CD14-positive monocyte (primary cell): ENCODE measurements at regions not wholly inside any gene's neighbourhood (a gene's known extent, or its start where the extent isn't known, plus 50 kb on each side); places are given as distances from the start of the nearest gene placed in this dataset.

Experiments
- DNase-seq, 3 donors: peaks; one replicate each; pipeline ENCODE4 v3.0.0-alpha.2; 2011 to 2022
- H2AFZ ChIP-seq: 2 replicates; pipeline ENCODE4 v1.6.0; 2012; ENCODE audit warnings: mild to moderate bottlenecking, low read depth, low read length, inconsistent platforms; ENCODE audit not compliant: insufficient read depth, poor library complexity, severe bottlenecking
- H3K27ac ChIP-seq, 2 donors: 1 replicate in 1 of 2; 2 replicates in 1 of 2; pipeline ENCODE4 v1.5.1; 2012 to 2013; ENCODE audit warnings: low read length in 2 of 2, control low read depth in 1 of 2, inconsistent platforms in 1 of 2, low read depth in 1 of 2, mild to moderate bottlenecking in 1 of 2
- H3K27me3 ChIP-seq, 2 donors: one replicate each; pipeline versions ENCODE4 v1.6.0 to v1.6.1; 2011 to 2013; ENCODE audit warnings: low read length in 2 of 2; ENCODE audit not compliant: control insufficient read depth in 2 of 2, insufficient read depth in 2 of 2
- H3K36me3 ChIP-seq, 2 donors: replicated peaks in 1 of 2; 1 replicate in 1 of 2; 2 replicates in 1 of 2; pipeline versions ENCODE4 v1.5.1 to v1.6.1; 2012 to 2013; ENCODE audit warnings: low read length in 2 of 2, control low read depth in 1 of 2, inconsistent platforms in 1 of 2, mild to moderate bottlenecking in 1 of 2; ENCODE audit not compliant: insufficient read depth in 2 of 2, control insufficient read depth in 1 of 2
- H3K4me1 ChIP-seq, 2 donors: 1 replicate in 1 of 2; 2 replicates in 1 of 2; pipeline versions ENCODE4 v1.5.1 to v1.6.1; 2012 to 2013; ENCODE audit warnings: low read length in 2 of 2, control low read depth in 1 of 2, inconsistent platforms in 1 of 2, mild to moderate bottlenecking in 1 of 2, moderate library complexity in 1 of 2; ENCODE audit not compliant: insufficient read depth in 2 of 2, control insufficient read depth in 1 of 2
- H3K4me2 ChIP-seq: replicated peaks from 2 replicates; pipeline ENCODE3; 2012; ENCODE audit warnings: low read length, moderate library complexity, mild to moderate bottlenecking; ENCODE audit not compliant: poor library complexity, severe bottlenecking; ENCODE audit errors: extremely low read depth
- H3K4me3 ChIP-seq, 3 experiments: fragments of 200-600 bp in 1 of 3; sonication (generic) in 1 of 3; replicated peaks in 1 of 3; 1 replicate in 2 of 3; 2 replicates in 1 of 3; pipeline ENCODE4 v1.5.1; 2011 to 2013; ENCODE audit warnings: low read length in 3 of 3, mild to moderate bottlenecking in 3 of 3, control low read depth in 2 of 3, low read depth in 2 of 3, inconsistent platforms in 1 of 3, moderate library complexity in 1 of 3
- H3K79me2 ChIP-seq: 2 replicates; pipeline ENCODE4 v1.6.0; 2012; ENCODE audit warnings: mild to moderate bottlenecking, control low read depth, inconsistent platforms, low read length, moderate library complexity; ENCODE audit not compliant: insufficient read depth
- H3K9ac ChIP-seq: 2 replicates; pipeline ENCODE4 v1.6.0; 2017; ENCODE audit warnings: low read length, mild to moderate bottlenecking; ENCODE audit not compliant: insufficient read depth, poor library complexity, severe bottlenecking
- H3K9me3 ChIP-seq, 2 donors: replicated peaks in 1 of 2; 1 replicate in 1 of 2; 2 replicates in 1 of 2; pipeline versions ENCODE4 v1.5.1 to v1.6.1; 2012 to 2013; ENCODE audit warnings: low read length in 2 of 2, control low read depth in 1 of 2; ENCODE audit not compliant: control insufficient read depth in 1 of 2, insufficient read depth in 1 of 2
- H4K20me1 ChIP-seq: 2 replicates; pipeline ENCODE4 v1.6.0; 2012; ENCODE audit warnings: mild to moderate bottlenecking, low read length, control low read depth, moderate library complexity; ENCODE audit not compliant: insufficient read depth
- H3K27ac Mint-ChIP-seq, 7 donors: one replicate each; pipeline ENCODE4 v1.8.0; 2020; ENCODE audit warnings: mild to moderate bottlenecking in 7 of 7, mixed read lengths in 7 of 7, moderate library complexity in 6 of 7, inconsistent platforms in 2 of 7
- H3K27me3 Mint-ChIP-seq, 3 donors: one replicate each; pipeline ENCODE4 v1.8.0; 2021 to 2022; ENCODE audit warnings: low read depth in 3 of 3, mild to moderate bottlenecking in 3 of 3, mixed read lengths in 3 of 3, moderate library complexity in 3 of 3, inconsistent platforms in 1 of 3
- H3K36me3 Mint-ChIP-seq, 2 donors: one replicate each; pipeline ENCODE4 v1.8.0; 2020; ENCODE audit warnings: mixed read lengths in 2 of 2, inconsistent platforms in 1 of 2, mild to moderate bottlenecking in 1 of 2
- H3K4me1 Mint-ChIP-seq: one replicate; pipeline ENCODE4 v1.8.0; 2020; ENCODE audit warnings: mild to moderate bottlenecking, mixed read lengths
- H3K4me3 Mint-ChIP-seq, 2 donors: one replicate each; pipeline ENCODE4 v1.8.0; 2020; ENCODE audit warnings: mild to moderate bottlenecking in 2 of 2, mixed read lengths in 2 of 2, moderate library complexity in 1 of 2
- H3K9me3 Mint-ChIP-seq, 7 donors: one replicate each; pipeline ENCODE4 v1.8.0; 2020 to 2022; ENCODE audit warnings: mixed read lengths in 7 of 7, mild to moderate bottlenecking in 6 of 7, moderate library complexity in 6 of 7, inconsistent platforms in 2 of 7
- CTCF ChIP-seq: fragments of 200-600 bp; IDR thresholded peaks from one replicate; pipeline ENCODE4 v1.8.0; 2022; ENCODE audit warnings: antibody characterized with exemption, mild to moderate bottlenecking
- WGBS: methylation state at CpG from one replicate; pipeline ENCODE4 v1.1.5; 2013; ENCODE audit warnings: missing lambda C conversion rate; ENCODE audit not compliant: insufficient coverage; 5-methylcytosine and 5-hydroxymethylcytosine counted together
- intact Hi-C, 2 donors: fragments of 100-400 bp; cut with micrococcal nuclease; formaldehyde crosslinking; loops; one replicate each; pipeline versions ENCODE4 v1.15.0 to v1.15.1; 2023

GRCh38 chrX:79506001-79506400, 138.9 kb upstream of the ITM2A start:
- no peak overlapping the region for H3K27ac ChIP-seq
- H3K9ac ChIP-seq, result no peak overlapping the region
- H3K9me3 Mint-ChIP-seq, result peaks cover 2 to 5% (median 3%) of the 10 kb centered on the region in 7 donors
- intact Hi-C loops, result no loop called here
- no peak for DNase-seq
- H3K36me3 Mint-ChIP-seq, result no peaks in the 10 kb centered on the region
- no peak for TF ChIP-seq CTCF
- no CpG with 5 or more reads among the region's 3 CpGs for WGBS
- peaks cover 4 to 5% of the 10 kb centered on the region in 2 donors for H3K9me3 ChIP-seq
- H3K4me3 Mint-ChIP-seq, result no peak overlapping the region
- H3K4me1 Mint-ChIP-seq, result no peaks in the 10 kb centered on the region
- H3K27me3 ChIP-seq, result no peaks in the 10 kb centered on the region
- H3K36me3 ChIP-seq, result no peaks in the 10 kb centered on the region
- no peak overlapping the region for H3K27ac Mint-ChIP-seq
- H3K79me2 ChIP-seq, result no peaks in the 10 kb centered on the region
- H3K4me1 ChIP-seq, result no peaks in the 10 kb centered on the region
- H3K4me3 ChIP-seq, result no peak overlapping the region
- H3K27me3 Mint-ChIP-seq, result no peaks in the 10 kb centered on the region
- H4K20me1 ChIP-seq, result no peaks in the 10 kb centered on the region
- no peak overlapping the region for H2AFZ ChIP-seq
- H3K4me2 ChIP-seq, result no peak overlapping the region

- Mint-ChIP-seq H3K27ac (no peak overlapping the region), H3K4me3 (no peak overlapping the region), H3K27me3 (no peaks in the 10 kb centered on the region), H3K4me1 (no peaks in the 10 kb centered on the region), H3K9me3 (peaks cover 0 to 6% (median 3%) of the 10 kb centered on the region in 7 donors), H3K36me3 (no peaks in the 10 kb centered on the region)
- DNase-seq, result no peak
- no peaks in the 10 kb centered on the region for H3K36me3 ChIP-seq
- WGBS, result 100% methylated on average over 2 of the region's 7 CpGs
- no peak overlapping the region for H3K9ac ChIP-seq
- peaks cover 0 to 3% of the 10 kb centered on the region in 2 donors for H3K9me3 ChIP-seq
- H3K4me2 ChIP-seq, result no peak overlapping the region
- no peak overlapping the region for H3K27ac ChIP-seq
- H3K4me1 ChIP-seq, result no peaks in the 10 kb centered on the region
- intact Hi-C loops, result no loop called here
- no peaks in the 10 kb centered on the region for H3K79me2 ChIP-seq
- H3K27me3 ChIP-seq, result no peaks in the 10 kb centered on the region
- H3K4me3 ChIP-seq, result no peak overlapping the region
- TF ChIP-seq CTCF, result no peak
- H2AFZ ChIP-seq, result no peak overlapping the region
- H4K20me1 ChIP-seq, result no peaks in the 10 kb centered on the region
These were observed 115.6 kb upstream of the ITM2A start for GRCh38 chrX:79482686-79483085.
